GM12865 (cell line): ENCODE measurements at regions not wholly inside any gene's neighbourhood (a gene's known extent, or its start where the extent isn't known, plus 50 kb on each side); places are given as distances from the start of the nearest gene placed in this dataset.

Experiments
- DNase-seq: peaks from one replicate; pipeline ENCODE4 v3.0.0; 2010; ENCODE audit warnings: low read depth
- H3K4me3 ChIP-seq: 2 replicates; pipeline ENCODE4 v1.5.1; 2011; ENCODE audit warnings: mild to moderate bottlenecking, low read depth, low read length, control low read depth
- TF ChIP-seq, protein P1 (sequence below): IDR thresholded peaks from 2 replicates; pipeline ENCODE4 v1.5.1; 2011; ENCODE audit warnings: low read length, control low read depth, low read depth, inconsistent platforms; ENCODE audit not compliant: insufficient read depth; ENCODE audit errors: missing control alignments

DNA sequence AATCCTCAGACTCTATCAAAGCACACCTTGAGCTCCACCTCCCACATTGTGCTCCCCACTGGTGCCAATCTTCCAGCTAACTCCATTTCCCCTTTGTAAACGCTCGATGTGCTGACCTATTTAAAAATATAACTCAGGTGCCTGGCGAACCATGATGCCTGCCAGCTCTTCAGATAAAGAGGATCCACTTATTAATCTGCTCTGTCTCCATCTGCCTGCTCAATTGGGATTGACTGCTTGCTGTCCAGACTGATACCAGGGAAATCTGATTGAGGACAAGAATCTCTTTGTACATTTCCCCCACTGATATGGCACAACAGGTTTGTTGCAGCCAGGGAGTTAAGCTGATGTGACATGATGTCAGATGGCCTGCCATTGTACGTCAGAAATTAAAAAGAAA is 2036.5 kb upstream of the CELF4 start:
- no peak overlapping the region for H3K4me3 ChIP-seq
- no peak for DNase-seq
- TF ChIP-seq, protein P1, sequence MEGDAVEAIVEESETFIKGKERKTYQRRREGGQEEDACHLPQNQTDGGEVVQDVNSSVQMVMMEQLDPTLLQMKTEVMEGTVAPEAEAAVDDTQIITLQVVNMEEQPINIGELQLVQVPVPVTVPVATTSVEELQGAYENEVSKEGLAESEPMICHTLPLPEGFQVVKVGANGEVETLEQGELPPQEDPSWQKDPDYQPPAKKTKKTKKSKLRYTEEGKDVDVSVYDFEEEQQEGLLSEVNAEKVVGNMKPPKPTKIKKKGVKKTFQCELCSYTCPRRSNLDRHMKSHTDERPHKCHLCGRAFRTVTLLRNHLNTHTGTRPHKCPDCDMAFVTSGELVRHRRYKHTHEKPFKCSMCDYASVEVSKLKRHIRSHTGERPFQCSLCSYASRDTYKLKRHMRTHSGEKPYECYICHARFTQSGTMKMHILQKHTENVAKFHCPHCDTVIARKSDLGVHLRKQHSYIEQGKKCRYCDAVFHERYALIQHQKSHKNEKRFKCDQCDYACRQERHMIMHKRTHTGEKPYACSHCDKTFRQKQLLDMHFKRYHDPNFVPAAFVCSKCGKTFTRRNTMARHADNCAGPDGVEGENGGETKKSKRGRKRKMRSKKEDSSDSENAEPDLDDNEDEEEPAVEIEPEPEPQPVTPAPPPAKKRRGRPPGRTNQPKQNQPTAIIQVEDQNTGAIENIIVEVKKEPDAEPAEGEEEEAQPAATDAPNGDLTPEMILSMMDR: no peak

DNA sequence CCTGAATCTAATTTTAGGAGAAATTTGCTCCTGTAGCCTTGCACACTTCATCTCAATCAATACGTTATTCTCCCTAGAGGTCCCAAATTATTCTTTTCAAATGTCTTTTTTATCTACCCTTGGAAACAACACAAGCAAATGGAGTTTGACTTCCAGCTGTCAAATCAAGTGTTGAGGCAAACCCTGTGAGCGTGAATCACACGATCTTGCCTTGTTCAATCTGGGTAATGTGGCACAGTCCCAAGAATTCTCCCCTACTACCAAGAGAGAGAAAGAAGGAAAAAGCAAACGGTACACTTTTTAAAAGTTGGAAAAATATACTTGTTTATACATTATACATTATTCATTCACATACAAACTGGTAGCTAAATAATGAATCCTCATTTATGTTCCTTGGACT is 2035.3 kb upstream of the CELF4 start:
- TF ChIP-seq, protein P1: no peak
- no peak for DNase-seq
- no peak overlapping the region for H3K4me3 ChIP-seq

DNA sequence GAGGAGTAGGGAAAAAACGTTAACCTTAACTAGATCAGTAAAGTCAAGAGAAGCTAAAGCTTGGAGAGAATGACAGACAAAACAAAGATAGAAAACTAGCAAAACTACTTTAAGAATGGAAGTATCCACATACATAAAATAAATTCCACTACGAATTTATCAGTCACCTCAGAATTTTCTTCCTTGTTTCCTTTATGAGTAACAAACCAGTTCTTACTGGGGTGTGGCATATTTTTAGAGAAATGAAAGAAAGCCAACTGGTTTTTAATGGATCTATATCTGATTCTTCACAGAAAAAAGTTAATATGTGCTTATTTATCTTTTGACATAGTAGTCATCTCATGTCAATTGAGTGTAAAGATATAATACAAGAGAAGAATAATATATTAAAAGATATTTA is 2033.7 kb upstream of the CELF4 start:
- TF ChIP-seq, protein P1: no peak
- H3K4me3 ChIP-seq: no peak overlapping the region
- no peak for DNase-seq

DNA sequence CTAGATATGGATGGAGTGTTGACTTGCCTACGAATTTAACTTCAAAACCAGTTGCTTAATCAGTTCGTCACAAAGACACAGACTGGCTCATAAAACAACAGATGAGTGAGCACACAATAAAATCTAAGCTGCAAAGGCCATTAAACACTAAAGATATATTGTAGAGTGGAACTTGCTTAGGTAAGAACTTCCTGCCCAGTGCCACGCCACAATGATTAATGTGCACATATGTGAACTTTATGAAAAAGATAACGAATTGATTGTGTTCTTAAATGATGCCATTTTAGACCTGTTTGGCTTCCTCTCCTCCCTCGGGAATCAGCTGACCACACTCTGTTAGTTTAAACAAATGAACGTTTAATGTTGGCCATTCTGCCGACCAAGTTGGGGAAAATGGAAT is 2031.3 kb upstream of the CELF4 start:
- H3K4me3 ChIP-seq: no peak overlapping the region
- no peak for DNase-seq
- TF ChIP-seq, protein P1: no peak

DNA sequence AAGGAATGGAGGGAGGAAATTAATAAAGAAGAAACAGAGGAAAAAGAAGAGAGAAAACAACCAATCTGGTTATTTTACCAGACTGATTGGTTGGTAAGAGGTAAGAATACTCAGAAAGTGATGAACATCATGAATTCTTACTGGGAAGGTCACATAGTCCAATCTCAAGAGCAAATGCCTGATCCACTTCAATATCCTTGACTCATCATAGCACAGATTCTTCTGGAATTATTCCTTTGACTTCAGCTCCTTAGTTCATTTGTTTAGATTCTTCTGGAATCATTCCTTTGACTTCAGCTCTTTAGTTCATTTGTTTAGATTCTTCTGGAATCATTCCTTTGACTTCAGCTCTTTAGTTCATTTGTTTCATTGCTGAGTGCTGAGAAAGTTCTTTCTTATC is 2030.6 kb upstream of the CELF4 start:
- TF ChIP-seq, protein P1: no peak
- DNase-seq: no peak
- no peak overlapping the region for H3K4me3 ChIP-seq

DNA sequence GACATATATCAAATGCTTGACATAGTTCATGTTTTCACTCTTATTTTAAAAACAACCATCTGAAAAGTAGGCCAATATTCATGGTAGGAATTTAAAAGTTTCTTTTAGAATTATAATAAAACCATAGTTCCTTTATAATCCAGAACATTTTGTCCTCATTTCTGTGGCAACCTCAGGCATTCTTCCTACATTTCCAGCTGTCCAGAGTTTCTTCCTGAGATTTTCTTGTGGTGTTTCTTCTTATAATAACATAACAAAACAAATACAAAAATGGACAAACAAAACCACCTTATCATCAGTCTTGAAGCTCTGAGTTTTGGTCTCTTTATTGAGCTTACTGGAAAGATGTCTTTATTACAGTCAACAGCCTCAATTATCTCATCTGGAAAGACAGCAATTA is 2028.6 kb upstream of the CELF4 start:
- TF ChIP-seq, protein P1: no peak
- no peak for DNase-seq

DNA sequence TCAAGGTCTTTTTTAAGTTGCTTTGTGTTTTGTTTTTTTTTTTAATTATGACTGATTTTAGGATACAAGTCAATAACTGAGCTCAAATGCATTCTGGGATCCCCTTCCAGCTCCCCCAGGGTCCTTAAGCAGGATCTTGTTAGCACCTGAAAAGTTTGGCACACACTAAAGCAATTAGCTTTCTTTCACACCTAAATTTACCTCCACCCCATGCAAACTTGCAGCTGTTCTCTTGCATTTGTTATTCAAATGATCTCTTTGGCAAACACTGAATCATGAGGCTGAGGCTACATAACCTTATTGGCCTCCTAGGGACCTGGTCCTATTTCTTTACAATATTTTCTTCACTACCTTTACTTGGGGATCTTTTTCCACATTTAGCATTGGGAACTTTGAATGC is 2026.1 kb upstream of the CELF4 start:
- TF ChIP-seq, protein P1: no peak
- no peak overlapping the region for H3K4me3 ChIP-seq
- DNase-seq: no peak

More for the DNA sequence above, 2028.6 kb upstream of the CELF4 start:
- no peak overlapping the region for H3K4me3 ChIP-seq
